ENCODE measurements at regions not wholly inside any gene's neighbourhood (a gene's known extent, or its start where the extent isn't known, plus 50 kb on each side); places are given as distances from the start of the nearest gene placed in this dataset.

GRCh38 chr6:134734312-134734869 is 215.5 kb downstream of the ALDH8A1 start:
- no peak for DNase-seq
- Histone ChIP-seq H3K4me1 (peaks cover 0 to 15% (median 0%) of the 10 kb centered on the region in 4 donors), H3K9me3 (no peaks in the 10 kb centered on the region), H3K27ac (no peak overlapping the region), H3K4me3 (no peak overlapping the region), H3K36me3 (no peaks in the 10 kb centered on the region), H3K27me3 (no peaks in the 10 kb centered on the region)
- 36 to 65% (median 54%) methylated on average over 6 of the region's 6 CpGs for WGBS, 5 donors
- intact Hi-C loops (cut with DNase I; ENCODE audit: low total_unique reads): no loop called here
- TF ChIP-seq CTCF (IDR thresholded peaks at IDR 0.05) (no peak), EP300 (IDR thresholded peaks at IDR 0.05) (no peak), POLR2A (IDR thresholded peaks at IDR 0.05) (no peak), POLR2AphosphoS5 (IDR thresholded peaks at IDR 0.05) (no peak)

- Histone ChIP-seq H3K4me1 (peaks cover 0 to 10% (median 0%) of the 10 kb centered on the region in 4 donors), H3K36me3 (no peaks in the 10 kb centered on the region), H3K27ac (no peak overlapping the region), H3K9me3 (no peaks in the 10 kb centered on the region), H3K4me3 (no peak overlapping the region), H3K27me3 (no peaks in the 10 kb centered on the region)
- TF ChIP-seq CTCF (IDR thresholded peaks at IDR 0.05) (no peak), EP300 (IDR thresholded peaks at IDR 0.05) (no peak), POLR2A (IDR thresholded peaks at IDR 0.05) (no peak), POLR2AphosphoS5 (IDR thresholded peaks at IDR 0.05) (no peak)
- intact Hi-C loops (cut with DNase I; ENCODE audit: low total_unique reads): no loop called here
- WGBS, 5 donors: 81 to 94% (median 85%) methylated on average over 1 of the region's 1 CpG
- DNase-seq: no peak
These were observed 216.1 kb downstream of the ALDH8A1 start for GRCh38 chr6:134733801-134734200.

GRCh38 chr6:134732763-134733162 is 217.1 kb downstream of the ALDH8A1 start:
- Histone ChIP-seq H3K36me3 (no peaks in the 10 kb centered on the region), H3K9me3 (no peaks in the 10 kb centered on the region), H3K27ac (no peak overlapping the region), H3K27me3 (no peaks in the 10 kb centered on the region), H3K4me3 (no peak overlapping the region), H3K4me1 (peaks cover 0 to 6% (median 0%) of the 10 kb centered on the region in 4 donors)
- intact Hi-C loops (cut with DNase I; ENCODE audit: low total_unique reads): no loop called here
- 77 to 93% (median 81%) methylated on average over 4 of the region's 4 CpGs for WGBS, 5 donors
- no peak for DNase-seq
- TF ChIP-seq POLR2A (IDR thresholded peaks at IDR 0.05) (no peak), CTCF (IDR thresholded peaks at IDR 0.05) (no peak), EP300 (IDR thresholded peaks at IDR 0.05) (no peak), POLR2AphosphoS5 (IDR thresholded peaks at IDR 0.05) (no peak)

GRCh38 chr6:134731615-134732014 is 218.3 kb downstream of the ALDH8A1 start:
- no peaks in the 10 kb centered on the region for H3K27me3 ChIP-seq
- DNase-seq: no peak
- TF ChIP-seq POLR2A (IDR thresholded peaks at IDR 0.05) (no peak), CTCF (IDR thresholded peaks at IDR 0.05) (no peak), EP300 (IDR thresholded peaks at IDR 0.05) (no peak), POLR2AphosphoS5 (IDR thresholded peaks at IDR 0.05) (no peak)
- intact Hi-C loops (cut with DNase I; ENCODE audit: low total_unique reads): no loop called here
- H3K27ac ChIP-seq: no peak overlapping the region
- no peak overlapping the region for H3K4me3 ChIP-seq
- no peaks in the 10 kb centered on the region for H3K36me3 ChIP-seq
- no peaks in the 10 kb centered on the region for H3K9me3 ChIP-seq
- H3K4me1 ChIP-seq: peaks cover 0 to 6% (median 0%) of the 10 kb centered on the region in 4 donors
- 86 to 97% (median 91%) methylated on average over 1 of the region's 1 CpG for WGBS, 5 donors
